ENCODE measurements at regions not wholly inside any gene's neighbourhood (a gene's known extent, or its start where the extent isn't known, plus 50 kb on each side); places are given as distances from the start of the nearest gene placed in this dataset.

GRCh38 chr2:120875431-120875830 is 139.8 kb downstream of the GLI2 start:
- H3K9me3 Mint-ChIP-seq, result no peaks in the 10 kb centered on the region
- 0 out of 2 replicates have a peak, but pooled peaks cover 2% of the 10 kb centered on the region for H3K27me3 Mint-ChIP-seq (ENCODE audit: low read depth)
- ChIA-PET POLR2A (no interaction called here), CTCF (interaction anchor here (0.7 to 1.4 kb wide), 2 partner anchors 10 kb away, joined by 4 read pairs; no protein-coding TSS in a partner anchor)
- peak overlapping the region; percentile 78 for H3K27ac Mint-ChIP-seq
- DNase-seq (ENCODE audit: low spot score) (no peak), ATAC-seq (no peak)
- H3K4me1 Mint-ChIP-seq, result peaks cover 61% of the 10 kb centered on the region
- H3K4me3 Mint-ChIP-seq, result no peak overlapping the region
- TF ChIP-seq AR (CRISPR knock-in tag; IDR thresholded peaks at IDR 0.05) (no peak), IRF1 (CRISPR knock-in tag; IDR thresholded peaks at IDR 0.05) (no peak), SP1 (CRISPR knock-in tag; conservative IDR thresholded peaks at IDR 0.05) (no peak), STAT6 (CRISPR knock-in tag; conservative IDR thresholded peaks at IDR 0.05; ENCODE audit: low read depth) (no peak), MLX (CRISPR knock-in tag; IDR thresholded peaks at IDR 0.05) (no peak), SOX15 (CRISPR knock-in tag; IDR thresholded peaks at IDR 0.05) (no peak), GTF2I (CRISPR knock-in tag; conservative IDR thresholded peaks at IDR 0.05) (no peak), TEAD1 (CRISPR knock-in tag; IDR thresholded peaks at IDR 0.05) (no peak), ATF6 (CRISPR knock-in tag; IDR thresholded peaks at IDR 0.05) (no peak), FOXJ3 (CRISPR knock-in tag; IDR thresholded peaks at IDR 0.05; ENCODE audit: borderline replicate concordance) (no peak), SMAD3 (CRISPR knock-in tag; IDR thresholded peaks at IDR 0.05; ENCODE audit: borderline replicate concordance) (no peak)
- no peaks in the 10 kb centered on the region for H3K36me3 Mint-ChIP-seq

GRCh38 chr2:120876526-120877280 is 141.0 kb downstream of the GLI2 start:
- 0 out of 2 replicates have a peak, but pooled peaks cover 2% of the 10 kb centered on the region for H3K27me3 Mint-ChIP-seq (ENCODE audit: low read depth)
- peak overlapping the region; percentile 25; the same call in 1 of the 2 replicates for H3K27ac Mint-ChIP-seq
- no peak overlapping the region for H3K4me3 Mint-ChIP-seq
- ATAC-seq (peak; percentile 17), DNase-seq (ENCODE audit: low spot score) (no peak)
- no peaks in the 10 kb centered on the region for H3K9me3 Mint-ChIP-seq
- CTCF ChIA-PET, result interaction anchor here (0.8 to 1.8 kb wide), 7 partner anchors 9 to 203 kb away, joined by 3 to 6 read pairs (median 4); partner anchors contain the start of gene GLI2
- no peaks in the 10 kb centered on the region for H3K36me3 Mint-ChIP-seq
- POLR2A ChIA-PET, result no interaction called here
- H3K4me1 Mint-ChIP-seq, result peaks cover 64% of the 10 kb centered on the region
- TF ChIP-seq ZNF121 (CRISPR knock-in tag; IDR thresholded peaks at IDR 0.05), result no peak
- no peak for TF ChIP-seq GRHL2 (CRISPR knock-in tag; IDR thresholded peaks at IDR 0.05; ENCODE audit: insufficient replicate concordance, severe bottlenecking)
- TF ChIP-seq AR (CRISPR knock-in tag; IDR thresholded peaks at IDR 0.05), result no peak
- no peak for TF ChIP-seq FOXK1 (CRISPR knock-in tag; IDR thresholded peaks at IDR 0.05)
- TF ChIP-seq NR2C2 (CRISPR knock-in tag; IDR thresholded peaks at IDR 0.05), result no peak
- no peak for TF ChIP-seq ZNF512 (CRISPR knock-in tag; IDR thresholded peaks at IDR 0.05; ENCODE audit: borderline replicate concordance)
